MM.1S (cell line): ENCODE measurements at regions not wholly inside any gene's neighbourhood (a gene's known extent, or its start where the extent isn't known, plus 50 kb on each side); places are given as distances from the start of the nearest gene placed in this dataset.

Experiments
- DNase-seq: peaks from one replicate; pipeline ENCODE4 v3.0.0-alpha.2; 2015
- H2AFZ ChIP-seq: fragments of 300-600 bp; sonication (generic); 2 replicates; pipeline ENCODE4 v1.6.0; 2016; ENCODE audit warnings: antibody characterized with exemption, low read length
- H3F3A ChIP-seq: fragments of 300-600 bp; sonication (generic); 2 replicates; pipeline ENCODE4 v1.6.1; 2016; ENCODE audit warnings: mild to moderate bottlenecking, antibody characterized with exemption, low read length, moderate library complexity, mixed read lengths; ENCODE audit not compliant: insufficient read depth
- H3K27ac ChIP-seq: fragments of 300-600 bp; sonication (generic); 2 replicates; pipeline ENCODE4 v1.5.1; 2016; ENCODE audit warnings: mild to moderate bottlenecking, low read length
- H3K27me3 ChIP-seq: fragments of 300-600 bp; sonication (generic); replicated peaks from 2 replicates; pipeline ENCODE4 v1.6.0; 2016; ENCODE audit warnings: low read length; ENCODE audit not compliant: insufficient read depth
- H3K36me3 ChIP-seq: fragments of 300-600 bp; sonication (generic); replicated peaks from 2 replicates; pipeline ENCODE4 v1.6.1; 2016; ENCODE audit warnings: mild to moderate bottlenecking, low read length, mixed read lengths; ENCODE audit not compliant: insufficient read depth
- H3K4me1 ChIP-seq: fragments of 300-600 bp; sonication (generic); 2 replicates; pipeline ENCODE4 v1.6.1; 2016; ENCODE audit warnings: low read length, mixed read lengths
- H3K4me2 ChIP-seq: fragments of 300-600 bp; sonication (generic); 2 replicates; pipeline ENCODE4 v1.6.0; 2016; ENCODE audit warnings: low read depth, low read length
- H3K4me3 ChIP-seq: fragments of 300-600 bp; sonication (generic); 2 replicates; pipeline ENCODE4 v1.5.1; 2016; ENCODE audit warnings: low read length, mixed read lengths
- H3K79me2 ChIP-seq: fragments of 300-600 bp; sonication (generic); 2 replicates; pipeline ENCODE4 v1.6.1; 2016; ENCODE audit warnings: mixed run types, low read length, mixed read lengths
- H3K9ac ChIP-seq: fragments of 300-600 bp; sonication (generic); 2 replicates; pipeline ENCODE4 v1.6.1; 2016; ENCODE audit warnings: low read length, mixed read lengths
- H3K9me2 ChIP-seq: fragments of 300-600 bp; sonication (generic); replicated peaks from 2 replicates; pipeline ENCODE4 v1.6.1; 2016; ENCODE audit warnings: mild to moderate bottlenecking, low read length, mixed read lengths; ENCODE audit not compliant: insufficient read depth
- H3K9me3 ChIP-seq: fragments of 300-600 bp; sonication (generic); replicated peaks from 2 replicates; pipeline ENCODE4 v1.6.1; 2016; ENCODE audit warnings: mild to moderate bottlenecking, low read length, mixed read lengths; ENCODE audit not compliant: insufficient read depth
- H4K20me1 ChIP-seq: fragments of 300-600 bp; sonication (generic); 2 replicates; pipeline ENCODE4 v1.6.1; 2016; ENCODE audit warnings: mild to moderate bottlenecking, low read length, moderate library complexity, mixed read lengths; ENCODE audit not compliant: insufficient read depth
- EZH2 ChIP-seq: fragments of 300-600 bp; sonication (generic); optimal IDR thresholded peaks from 2 replicates; pipeline ENCODE3; 2017; ENCODE audit warnings: low read depth, mild to moderate bottlenecking, antibody characterized with exemption, low read length, mixed read lengths
- EZH2phosphoT487 ChIP-seq: fragments of 300-600 bp; sonication (generic); IDR thresholded peaks from 2 replicates; pipeline ENCODE4 v1.6.1; 2018; ENCODE audit warnings: antibody characterized with exemption, low read length
- TF ChIP-seq, protein P1 (sequence below): fragments of 300-600 bp; sonication (generic); IDR thresholded peaks from 2 replicates; pipeline ENCODE4 v1.5.1; 2016; ENCODE audit warnings: antibody characterized with exemption, low read length, mixed read lengths

DNA sequence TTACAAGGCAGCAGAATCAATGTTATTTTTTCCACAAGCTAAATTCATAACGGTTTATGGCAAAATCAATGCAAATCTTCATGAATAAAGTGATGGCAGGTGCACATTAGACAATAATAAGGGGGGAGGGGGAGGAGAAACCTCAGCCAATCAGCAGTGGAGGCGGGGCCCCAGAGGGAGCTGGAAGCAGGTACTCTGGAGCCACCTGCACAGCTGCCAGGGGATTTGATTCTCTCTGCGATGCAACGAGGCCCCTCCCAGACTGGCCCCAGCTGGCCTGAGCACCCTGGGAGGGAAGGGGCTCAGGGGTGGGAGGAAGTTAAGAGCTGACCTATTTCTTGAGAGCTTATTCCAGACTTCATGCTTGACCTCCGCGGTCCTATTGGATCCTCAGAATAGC, 127.8 kb upstream of the IGSF21 start:
- no peak overlapping the region for H3K4me2 ChIP-seq
- TF ChIP-seq EZH2 (no peak), EZH2phosphoT487 (no peak)
- TF ChIP-seq, protein P1, sequence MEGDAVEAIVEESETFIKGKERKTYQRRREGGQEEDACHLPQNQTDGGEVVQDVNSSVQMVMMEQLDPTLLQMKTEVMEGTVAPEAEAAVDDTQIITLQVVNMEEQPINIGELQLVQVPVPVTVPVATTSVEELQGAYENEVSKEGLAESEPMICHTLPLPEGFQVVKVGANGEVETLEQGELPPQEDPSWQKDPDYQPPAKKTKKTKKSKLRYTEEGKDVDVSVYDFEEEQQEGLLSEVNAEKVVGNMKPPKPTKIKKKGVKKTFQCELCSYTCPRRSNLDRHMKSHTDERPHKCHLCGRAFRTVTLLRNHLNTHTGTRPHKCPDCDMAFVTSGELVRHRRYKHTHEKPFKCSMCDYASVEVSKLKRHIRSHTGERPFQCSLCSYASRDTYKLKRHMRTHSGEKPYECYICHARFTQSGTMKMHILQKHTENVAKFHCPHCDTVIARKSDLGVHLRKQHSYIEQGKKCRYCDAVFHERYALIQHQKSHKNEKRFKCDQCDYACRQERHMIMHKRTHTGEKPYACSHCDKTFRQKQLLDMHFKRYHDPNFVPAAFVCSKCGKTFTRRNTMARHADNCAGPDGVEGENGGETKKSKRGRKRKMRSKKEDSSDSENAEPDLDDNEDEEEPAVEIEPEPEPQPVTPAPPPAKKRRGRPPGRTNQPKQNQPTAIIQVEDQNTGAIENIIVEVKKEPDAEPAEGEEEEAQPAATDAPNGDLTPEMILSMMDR, result no peak
- no peak overlapping the region for H3K27ac ChIP-seq
- H3K4me3 ChIP-seq, result no peak overlapping the region
- peaks cover 48% of the 10 kb centered on the region for H3K27me3 ChIP-seq
- no peaks in the 10 kb centered on the region for H3K79me2 ChIP-seq
- no peak overlapping the region for H2AFZ ChIP-seq
- no peaks in the 10 kb centered on the region for H3K36me3 ChIP-seq
- H4K20me1 ChIP-seq, result no peaks in the 10 kb centered on the region
- no peaks in the 10 kb centered on the region for H3K4me1 ChIP-seq
- no peaks in the 10 kb centered on the region for H3K9me3 ChIP-seq
- H3K9ac ChIP-seq, result no peak overlapping the region
- H3F3A ChIP-seq, result no peaks in the 10 kb centered on the region
- no peaks in the 10 kb centered on the region for H3K9me2 ChIP-seq
- no peak for DNase-seq

DNA sequence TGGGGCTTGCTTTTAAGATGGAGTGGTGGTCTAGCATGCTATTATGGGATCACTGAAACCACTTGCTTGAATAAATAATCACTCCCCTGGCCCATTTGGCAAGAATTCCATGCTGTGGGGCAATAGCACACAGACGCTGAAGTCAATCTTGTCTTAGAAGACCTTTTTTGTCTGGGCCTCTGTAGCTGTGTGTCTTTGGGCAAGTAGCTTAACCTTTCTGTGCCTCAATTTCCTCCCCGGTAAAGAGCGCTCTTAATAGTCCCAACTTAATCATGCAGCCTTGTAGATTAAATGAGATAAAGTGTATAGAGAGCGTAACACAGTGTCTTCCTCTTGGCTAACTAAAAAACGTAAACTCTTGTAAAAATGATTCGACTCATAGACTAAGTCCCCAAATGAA, 125.4 kb upstream of the IGSF21 start:
- Histone ChIP-seq H3K4me3 (no peak overlapping the region), H4K20me1 (no peaks in the 10 kb centered on the region), H2AFZ (no peak overlapping the region), H3K27me3 (peaks cover 54% of the 10 kb centered on the region), H3K9me3 (no peaks in the 10 kb centered on the region), H3F3A (no peaks in the 10 kb centered on the region), H3K9me2 (no peaks in the 10 kb centered on the region), H3K36me3 (no peaks in the 10 kb centered on the region), H3K4me1 (no peaks in the 10 kb centered on the region), H3K79me2 (no peaks in the 10 kb centered on the region), H3K9ac (no peak overlapping the region), H3K27ac (no peak overlapping the region), H3K4me2 (no peak overlapping the region)
- TF ChIP-seq EZH2phosphoT487 (no peak), EZH2 (no peak)
- TF ChIP-seq, protein P1, result no peak
- DNase-seq, result no peak

DNA sequence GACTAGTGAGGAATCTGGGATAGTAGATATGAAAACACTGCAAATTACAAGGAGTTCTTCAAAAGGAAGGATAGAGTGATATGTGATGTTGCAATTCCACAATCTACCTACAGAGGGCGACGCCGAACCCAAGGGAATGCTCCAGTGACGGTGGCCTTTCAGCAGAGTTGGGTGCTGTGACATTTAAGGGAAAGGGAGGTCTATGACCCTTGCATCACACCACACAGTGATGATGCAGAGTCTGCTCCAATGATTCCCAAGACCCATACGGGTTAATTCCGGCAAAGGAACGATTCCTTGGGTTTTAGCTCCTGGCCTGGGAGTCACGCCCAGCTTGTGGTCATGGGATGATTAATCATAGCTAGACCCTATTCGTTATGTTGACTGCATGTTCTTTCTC, 123.0 kb upstream of the IGSF21 start:
- Histone ChIP-seq H3K4me3 (no peak overlapping the region), H3K9me3 (no peaks in the 10 kb centered on the region), H3K9me2 (no peaks in the 10 kb centered on the region), H2AFZ (no peak overlapping the region), H3F3A (no peaks in the 10 kb centered on the region), H3K27ac (no peak overlapping the region), H3K27me3 (peaks cover 63% of the 10 kb centered on the region), H3K36me3 (no peaks in the 10 kb centered on the region), H3K79me2 (no peaks in the 10 kb centered on the region), H3K4me1 (no peaks in the 10 kb centered on the region), H4K20me1 (no peaks in the 10 kb centered on the region), H3K4me2 (no peak overlapping the region), H3K9ac (no peak overlapping the region)
- DNase-seq, result peak; percentile 10
- TF ChIP-seq, protein P1, result peak; percentile 73
- TF ChIP-seq EZH2phosphoT487 (no peak), EZH2 (no peak)

DNA sequence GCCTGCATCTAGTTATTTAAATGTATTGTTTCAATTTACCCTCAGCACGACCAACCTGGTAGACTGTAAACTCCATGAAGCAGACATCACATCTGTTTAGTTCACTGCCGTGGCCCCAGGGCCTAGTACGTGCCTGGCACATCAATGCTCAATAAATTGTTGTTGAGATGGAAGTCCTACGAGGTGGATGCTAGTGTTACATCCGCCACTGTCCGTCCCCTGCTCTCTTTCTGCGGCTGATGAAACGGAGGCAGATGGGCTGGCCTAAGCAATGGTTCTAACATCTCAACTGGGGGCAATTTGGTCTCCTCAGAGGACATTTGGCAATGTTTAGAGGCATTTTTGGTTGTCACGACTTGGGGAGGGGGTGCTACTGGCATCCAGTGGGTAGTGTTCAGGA, 121.4 kb upstream of the IGSF21 start:
- H4K20me1 ChIP-seq, result no peaks in the 10 kb centered on the region
- no peak overlapping the region for H2AFZ ChIP-seq

More for the DNA sequence above, 121.4 kb upstream of the IGSF21 start:
- no peaks in the 10 kb centered on the region for H3K9me2 ChIP-seq
- H3K9ac ChIP-seq, result no peak overlapping the region
- no peak overlapping the region for H3K4me2 ChIP-seq
- H3K79me2 ChIP-seq, result no peaks in the 10 kb centered on the region
- H3K4me3 ChIP-seq, result no peak overlapping the region
- no peaks in the 10 kb centered on the region for H3K4me1 ChIP-seq
- peaks cover 61% of the 10 kb centered on the region for H3K27me3 ChIP-seq
- DNase-seq, result no peak
- no peaks in the 10 kb centered on the region for H3K9me3 ChIP-seq
- no peaks in the 10 kb centered on the region for H3F3A ChIP-seq
- H3K27ac ChIP-seq, result no peak overlapping the region
- H3K36me3 ChIP-seq, result no peaks in the 10 kb centered on the region
- TF ChIP-seq EZH2 (no peak), EZH2phosphoT487 (no peak)
- TF ChIP-seq, protein P1, result no peak
